ENCODE measurements at regions not wholly inside any gene's neighbourhood (a gene's known extent, or its start where the extent isn't known, plus 50 kb on each side); places are given as distances from the start of the nearest gene placed in this dataset.
"Not testable (repeated sequence)": the region's sequence is repeated elsewhere in the genome, so short reads cannot be mapped to it uniquely, and the experiment has no call there.

- not testable (repeated sequence) for H3K27me3 ChIP-seq (ENCODE audit: control insufficient read depth, insufficient read depth, low read length); H3K9me3 ChIP-seq (ENCODE audit: control insufficient read depth, insufficient read depth, low read length); H3K36me3 ChIP-seq (ENCODE audit: control insufficient read depth, insufficient read depth, low read length); H3K27ac ChIP-seq (ENCODE audit: low read depth, low read length); H3K4me3 ChIP-seq (ENCODE audit: low read depth, low read length); DNase-seq (ENCODE audit: low read depth in 4 of 6, low spot score in 6 of 6); H3K4me1 ChIP-seq (ENCODE audit: control insufficient read depth, insufficient read depth, low read length)
- 80% methylated on average over 1 of the region's 10 CpGs for WGBS (ENCODE audit: insufficient coverage)
Measured at GRCh38 chr16:21533474-21533873, 65.9 kb upstream of the METTL9 start.

- H3K36me3 ChIP-seq (ENCODE audit: control insufficient read depth, insufficient read depth, low read length); H3K4me1 ChIP-seq (ENCODE audit: control insufficient read depth, insufficient read depth, low read length); H3K9me3 ChIP-seq (ENCODE audit: control insufficient read depth, insufficient read depth, low read length); H3K4me3 ChIP-seq (ENCODE audit: low read depth, low read length); H3K27ac ChIP-seq (ENCODE audit: low read depth, low read length); DNase-seq (ENCODE audit: low read depth in 4 of 6, low spot score in 6 of 6); H3K27me3 ChIP-seq (ENCODE audit: control insufficient read depth, insufficient read depth, low read length): not testable (repeated sequence)
- 100% methylated on average over 2 of the region's 7 CpGs for WGBS (ENCODE audit: insufficient coverage)
Measured at GRCh38 chr16:21534561-21534960, 64.8 kb upstream of the METTL9 start.

GRCh38 chr16:21535201-21535600 is 64.2 kb upstream of the METTL9 start:
- not testable (repeated sequence) for DNase-seq (ENCODE audit: low read depth in 4 of 6, low spot score in 6 of 6); H3K9me3 ChIP-seq (ENCODE audit: control insufficient read depth, insufficient read depth, low read length); H3K27ac ChIP-seq (ENCODE audit: low read depth, low read length); H3K36me3 ChIP-seq (ENCODE audit: control insufficient read depth, insufficient read depth, low read length); H3K27me3 ChIP-seq (ENCODE audit: control insufficient read depth, insufficient read depth, low read length); H3K4me1 ChIP-seq (ENCODE audit: control insufficient read depth, insufficient read depth, low read length); H3K4me3 ChIP-seq (ENCODE audit: low read depth, low read length)
- no CpG with 5 or more reads among the region's 7 CpGs for WGBS (ENCODE audit: insufficient coverage)

- H3K4me1 ChIP-seq (ENCODE audit: control insufficient read depth, insufficient read depth, low read length); H3K9me3 ChIP-seq (ENCODE audit: control insufficient read depth, insufficient read depth, low read length); H3K4me3 ChIP-seq (ENCODE audit: low read depth, low read length); H3K27me3 ChIP-seq (ENCODE audit: control insufficient read depth, insufficient read depth, low read length); DNase-seq (ENCODE audit: low read depth in 4 of 6, low spot score in 6 of 6); H3K36me3 ChIP-seq (ENCODE audit: control insufficient read depth, insufficient read depth, low read length); H3K27ac ChIP-seq (ENCODE audit: low read depth, low read length): not testable (repeated sequence)
- 91% methylated on average over 9 of the region's 16 CpGs for WGBS (ENCODE audit: insufficient coverage)
Measured at GRCh38 chr16:21536740-21537139, 62.6 kb upstream of the METTL9 start.

GRCh38 chr16:21537598-21537997 is 61.8 kb upstream of the METTL9 start:
- not testable (repeated sequence) for H3K36me3 ChIP-seq (ENCODE audit: control insufficient read depth, insufficient read depth, low read length); H3K4me1 ChIP-seq (ENCODE audit: control insufficient read depth, insufficient read depth, low read length); DNase-seq (ENCODE audit: low read depth in 4 of 6, low spot score in 6 of 6); H3K4me3 ChIP-seq (ENCODE audit: low read depth, low read length); H3K27ac ChIP-seq (ENCODE audit: low read depth, low read length); H3K9me3 ChIP-seq (ENCODE audit: control insufficient read depth, insufficient read depth, low read length); H3K27me3 ChIP-seq (ENCODE audit: control insufficient read depth, insufficient read depth, low read length)
- no CpG with 5 or more reads among the region's 8 CpGs for WGBS (ENCODE audit: insufficient coverage)

DNA sequence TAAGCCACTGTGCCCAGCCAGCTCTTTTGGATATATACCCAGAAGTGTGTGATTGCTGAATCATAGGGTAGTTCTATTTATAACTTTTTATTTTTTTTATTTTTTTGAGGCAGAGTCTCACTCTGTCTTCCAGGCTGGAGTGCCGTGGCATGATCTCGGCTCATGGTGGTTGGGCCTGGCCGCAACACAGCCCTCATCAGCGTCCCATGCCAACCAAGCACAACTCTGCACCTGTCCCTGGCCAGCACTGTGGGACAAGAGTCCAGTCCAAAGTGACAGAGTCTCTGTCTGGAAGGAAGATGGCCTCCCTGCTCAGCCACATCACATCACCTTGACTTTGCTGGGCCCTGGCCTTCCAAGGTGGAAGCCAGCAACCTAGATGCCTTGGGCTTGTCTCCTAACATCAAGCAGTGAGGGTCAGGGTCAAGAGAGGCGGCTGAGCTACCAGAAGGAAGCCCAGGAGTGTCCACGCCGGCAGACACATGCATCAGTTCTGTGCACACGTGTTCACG is 60.2 kb upstream of the METTL9 start:
- not testable (repeated sequence) for H3K4me1 ChIP-seq (ENCODE audit: control insufficient read depth, insufficient read depth, low read length); H3K27me3 ChIP-seq (ENCODE audit: control insufficient read depth, insufficient read depth, low read length); DNase-seq (ENCODE audit: low read depth in 4 of 6, low spot score in 6 of 6); H3K36me3 ChIP-seq (ENCODE audit: control insufficient read depth, insufficient read depth, low read length); H3K9me3 ChIP-seq (ENCODE audit: control insufficient read depth, insufficient read depth, low read length); H3K4me3 ChIP-seq (ENCODE audit: low read depth, low read length); H3K27ac ChIP-seq (ENCODE audit: low read depth, low read length)
- 91% methylated on average over 6 of the region's 9 CpGs for WGBS (ENCODE audit: insufficient coverage)

DNA sequence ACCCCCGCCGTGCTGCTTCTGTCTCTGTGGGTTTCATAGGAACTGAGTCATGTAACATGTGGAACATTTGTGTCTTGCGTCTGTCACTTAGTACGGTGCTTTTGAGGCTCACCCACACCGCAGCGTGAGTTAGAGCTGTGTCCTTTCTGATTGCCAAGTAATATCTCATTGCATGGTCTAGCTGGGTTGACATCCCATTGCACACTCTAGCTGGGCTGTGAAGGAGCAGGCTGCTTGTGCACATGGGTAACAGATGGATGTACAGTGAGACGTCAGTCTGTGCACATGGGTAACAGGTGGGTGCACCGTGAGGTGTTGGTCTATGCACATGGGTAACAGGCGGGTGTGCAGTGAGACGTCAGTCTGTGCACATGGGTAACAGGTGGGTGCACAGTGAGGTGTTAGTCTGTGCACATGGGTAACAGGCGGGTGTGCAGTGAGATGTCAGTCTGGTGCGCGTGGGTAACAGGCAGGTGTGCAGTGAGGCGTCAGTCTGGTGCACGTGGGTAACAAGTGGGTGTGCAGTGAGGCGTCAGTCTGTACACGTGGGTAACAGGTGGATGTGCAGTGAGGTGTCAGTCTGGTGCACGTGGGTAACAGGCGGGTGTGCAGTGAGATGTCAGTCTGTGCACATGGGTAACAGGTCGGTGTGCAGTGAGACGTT is 58.5 kb upstream of the METTL9 start:
- H3K27ac ChIP-seq (ENCODE audit: low read depth, low read length); H3K36me3 ChIP-seq (ENCODE audit: control insufficient read depth, insufficient read depth, low read length); H3K27me3 ChIP-seq (ENCODE audit: control insufficient read depth, insufficient read depth, low read length); H3K4me3 ChIP-seq (ENCODE audit: low read depth, low read length); H3K4me1 ChIP-seq (ENCODE audit: control insufficient read depth, insufficient read depth, low read length); H3K9me3 ChIP-seq (ENCODE audit: control insufficient read depth, insufficient read depth, low read length); DNase-seq (ENCODE audit: low read depth in 4 of 6, low spot score in 6 of 6): not testable (repeated sequence)
- 91% methylated on average over 14 of the region's 21 CpGs for WGBS (ENCODE audit: insufficient coverage)

DNA sequence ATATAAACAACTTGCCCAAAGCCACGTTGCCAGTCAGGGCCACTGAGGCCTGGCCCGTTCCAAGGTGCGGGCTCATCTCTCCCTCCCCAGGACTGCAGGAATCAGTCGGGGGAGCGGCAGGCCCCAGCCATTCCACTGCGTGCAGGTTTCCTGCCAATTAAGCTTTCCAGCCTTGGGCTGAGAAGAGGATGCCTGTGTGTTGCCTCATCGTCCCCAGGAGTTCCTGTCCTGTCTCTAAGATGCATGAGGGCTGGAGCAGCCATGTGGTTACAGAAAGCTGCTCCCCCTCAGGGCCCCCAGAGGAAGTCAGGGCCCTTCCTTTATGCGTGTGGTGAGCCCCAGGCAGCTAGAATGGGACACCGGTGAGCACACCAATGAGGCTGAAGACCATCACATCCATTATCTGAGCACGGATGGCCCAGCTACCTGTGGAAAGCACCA is 57.7 kb upstream of the METTL9 start:
- not testable (repeated sequence) for H3K36me3 ChIP-seq (ENCODE audit: control insufficient read depth, insufficient read depth, low read length); H3K4me3 ChIP-seq (ENCODE audit: low read depth, low read length); H3K4me1 ChIP-seq (ENCODE audit: control insufficient read depth, insufficient read depth, low read length); H3K27me3 ChIP-seq (ENCODE audit: control insufficient read depth, insufficient read depth, low read length); H3K27ac ChIP-seq (ENCODE audit: low read depth, low read length); DNase-seq (ENCODE audit: low read depth in 4 of 6, low spot score in 6 of 6); H3K9me3 ChIP-seq (ENCODE audit: control insufficient read depth, insufficient read depth, low read length)
- WGBS (ENCODE audit: insufficient coverage), result 63% methylated on average over 3 of the region's 10 CpGs

- WGBS (ENCODE audit: insufficient coverage), result no CpG with 5 or more reads among the region's 15 CpGs
- H3K4me1 ChIP-seq (ENCODE audit: control insufficient read depth, insufficient read depth, low read length); H3K4me3 ChIP-seq (ENCODE audit: low read depth, low read length); H3K27me3 ChIP-seq (ENCODE audit: control insufficient read depth, insufficient read depth, low read length); H3K36me3 ChIP-seq (ENCODE audit: control insufficient read depth, insufficient read depth, low read length); H3K9me3 ChIP-seq (ENCODE audit: control insufficient read depth, insufficient read depth, low read length); DNase-seq (ENCODE audit: low read depth in 4 of 6, low spot score in 6 of 6); H3K27ac ChIP-seq (ENCODE audit: low read depth, low read length): not testable (repeated sequence)
Measured at GRCh38 chr16:21542075-21542474, 57.3 kb upstream of the METTL9 start.

GRCh38 chr16:21542491-21543124 is 56.8 kb upstream of the METTL9 start:
- WGBS (ENCODE audit: insufficient coverage), result 50% methylated on average over 1 of the region's 15 CpGs
- H3K36me3 ChIP-seq (ENCODE audit: control insufficient read depth, insufficient read depth, low read length); DNase-seq (ENCODE audit: low read depth in 4 of 6, low spot score in 6 of 6); H3K27ac ChIP-seq (ENCODE audit: low read depth, low read length); H3K4me3 ChIP-seq (ENCODE audit: low read depth, low read length); H3K27me3 ChIP-seq (ENCODE audit: control insufficient read depth, insufficient read depth, low read length); H3K9me3 ChIP-seq (ENCODE audit: control insufficient read depth, insufficient read depth, low read length); H3K4me1 ChIP-seq (ENCODE audit: control insufficient read depth, insufficient read depth, low read length): not testable (repeated sequence)

Measured in spinal cord (tissue), 9 donors.